Tongue (tissue), 1 donor: ENCODE measurements at regions not wholly inside any gene's neighbourhood (a gene's known extent, or its start where the extent isn't known, plus 50 kb on each side); places are given as distances from the start of the nearest gene placed in this dataset.
A peak's percentile ranks its signal among the peaks of the same experiment; 100 is the strongest.

Experiments
- DNase-seq: peaks from one replicate; pipeline ENCODE4 v3.0.0-alpha.2; 2015

DNA sequence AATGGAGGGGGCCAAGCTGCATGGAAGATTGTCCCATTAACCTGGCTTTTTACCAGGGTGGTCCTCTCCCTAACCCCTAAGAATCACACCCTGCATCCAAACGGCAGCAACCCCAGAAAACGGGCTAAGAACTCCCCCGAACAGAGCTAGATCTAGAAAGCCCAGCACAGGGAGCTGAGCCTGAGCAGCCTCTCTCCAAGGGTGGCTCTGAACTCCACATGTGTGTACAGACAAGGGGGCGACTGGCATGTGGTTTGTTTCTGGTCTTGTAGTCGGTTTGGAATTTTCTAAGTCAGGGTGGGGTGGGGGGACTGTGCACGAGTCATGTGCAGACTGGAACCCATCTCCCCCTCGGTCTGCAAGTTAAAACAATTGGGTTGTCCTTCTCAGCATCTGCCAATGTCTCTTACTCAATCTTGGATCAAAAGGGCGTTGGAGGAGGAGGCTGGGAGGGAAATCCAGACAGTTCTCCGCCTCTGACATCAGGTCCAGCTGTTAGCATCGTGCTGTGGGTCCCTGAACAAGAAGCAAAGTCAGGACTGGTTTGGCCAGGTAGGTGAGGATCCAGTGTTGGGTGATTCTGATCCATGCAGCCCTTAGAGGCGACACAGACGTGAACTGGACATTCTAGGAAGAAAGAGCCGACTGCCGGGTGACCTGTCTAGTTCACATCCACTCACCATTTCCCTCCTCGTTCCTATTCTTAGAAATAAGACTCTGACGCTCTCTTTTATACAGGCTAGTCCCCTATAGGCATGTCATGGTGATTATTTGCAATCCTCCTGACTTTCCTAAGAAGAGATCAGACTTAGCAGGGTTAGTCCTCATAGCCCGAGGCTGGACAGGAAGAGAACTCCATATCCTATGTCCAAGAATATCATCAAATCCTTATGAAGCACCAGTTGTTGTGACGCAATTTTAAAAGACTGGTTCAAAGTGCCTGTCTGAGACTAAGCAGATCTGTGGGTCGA, 381.8 kb downstream of the SOX9 start:
- peak; percentile 49 for DNase-seq

- no peak for DNase-seq
These were observed 382.7 kb downstream of the SOX9 start for GRCh38 chr17:72503556-72503955.

DNA sequence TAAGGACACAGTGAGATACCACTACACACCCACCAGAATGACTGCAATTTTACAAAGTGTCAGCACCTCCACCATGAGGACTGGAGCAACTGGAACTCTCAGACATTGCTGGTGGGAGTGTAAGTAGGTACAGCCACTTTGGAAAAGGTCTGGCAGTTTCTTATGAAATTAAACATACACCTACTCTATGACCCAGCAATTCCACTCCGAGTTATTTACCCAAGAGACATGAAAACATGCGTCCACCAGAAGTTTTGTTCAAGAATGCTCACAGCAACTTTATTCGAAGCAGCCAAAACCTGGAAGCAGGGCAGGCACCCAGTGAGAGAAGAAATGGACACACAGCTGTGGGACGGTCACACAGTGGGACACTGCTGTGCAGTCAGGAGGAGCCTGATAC, 384.0 kb downstream of the SOX9 start:
- DNase-seq: no peak

GRCh38 chr17:72506773-72507172, 386.0 kb downstream of the SOX9 start:
- no peak for DNase-seq

DNA sequence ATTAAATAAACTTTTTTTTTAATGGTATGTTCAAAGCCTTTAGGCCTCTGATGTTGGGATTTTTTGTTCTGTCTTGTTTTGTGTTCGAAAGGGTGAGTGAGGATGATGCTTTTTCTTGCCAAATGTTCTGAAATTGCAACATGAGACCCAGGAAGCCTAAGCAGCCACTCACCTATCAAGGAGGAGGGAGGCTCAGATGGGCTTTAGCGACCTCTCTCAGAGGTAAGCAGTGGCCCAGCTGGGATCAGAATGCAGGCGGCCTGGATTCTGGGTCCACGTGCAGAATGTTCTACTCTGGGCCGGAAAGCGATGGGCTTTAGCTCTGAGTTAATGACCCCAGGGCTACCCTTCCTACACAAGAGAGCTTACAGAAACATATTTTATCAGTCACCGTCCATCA, 386.6 kb downstream of the SOX9 start:
- DNase-seq: no peak

DNA sequence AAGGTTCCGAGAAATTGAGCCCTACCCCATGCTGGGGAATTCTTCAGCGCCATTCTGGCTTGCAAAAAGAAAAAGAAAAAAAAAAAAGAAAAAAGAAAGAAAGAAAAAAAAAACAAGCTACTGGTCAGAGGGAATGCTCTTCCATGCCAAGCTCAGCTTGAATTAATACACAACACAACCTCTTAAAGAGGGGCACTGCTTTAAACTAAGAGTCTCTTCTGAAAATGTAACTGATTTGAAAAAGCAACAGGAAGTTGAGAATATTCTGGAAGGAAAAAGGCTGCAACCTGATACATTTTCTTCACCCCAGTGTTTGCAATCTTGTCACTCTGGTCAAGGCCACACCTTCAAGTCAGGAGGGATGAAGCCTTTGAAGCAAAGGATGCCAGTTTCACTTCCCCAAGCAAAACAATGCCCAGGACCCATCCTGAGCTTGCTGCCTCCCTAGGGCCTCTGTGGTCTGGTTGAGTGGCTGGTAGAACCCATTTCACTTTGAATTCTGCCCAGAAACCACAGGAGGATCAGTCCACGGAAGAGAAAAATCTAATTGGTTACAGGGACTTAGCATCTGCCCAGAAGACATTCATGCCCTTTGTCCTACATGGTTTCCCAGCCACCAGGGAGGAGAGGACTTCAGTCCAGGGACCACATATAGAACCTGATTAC, 389.7 kb downstream of the SOX9 start:
- DNase-seq: no peak

DNA sequence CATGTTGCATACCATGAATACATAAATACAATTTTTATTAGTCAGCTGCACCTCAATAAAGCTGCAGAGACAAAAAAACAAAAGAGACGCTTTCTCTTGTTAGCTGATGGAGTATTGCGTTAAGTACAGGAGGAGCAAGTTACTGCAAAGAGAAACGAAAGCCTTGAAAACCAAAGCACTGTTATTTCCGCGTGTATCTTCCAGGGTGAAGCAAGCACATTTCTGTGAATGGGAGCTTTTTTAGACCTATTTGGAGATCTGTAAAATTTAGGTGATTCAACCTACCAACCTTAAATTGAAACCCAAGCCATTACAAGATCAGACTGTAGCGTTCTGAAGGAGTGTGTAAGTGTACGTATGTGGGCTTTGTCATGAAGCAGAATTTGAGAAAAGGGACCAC, 390.4 kb downstream of the SOX9 start:
- DNase-seq: no peak

DNA sequence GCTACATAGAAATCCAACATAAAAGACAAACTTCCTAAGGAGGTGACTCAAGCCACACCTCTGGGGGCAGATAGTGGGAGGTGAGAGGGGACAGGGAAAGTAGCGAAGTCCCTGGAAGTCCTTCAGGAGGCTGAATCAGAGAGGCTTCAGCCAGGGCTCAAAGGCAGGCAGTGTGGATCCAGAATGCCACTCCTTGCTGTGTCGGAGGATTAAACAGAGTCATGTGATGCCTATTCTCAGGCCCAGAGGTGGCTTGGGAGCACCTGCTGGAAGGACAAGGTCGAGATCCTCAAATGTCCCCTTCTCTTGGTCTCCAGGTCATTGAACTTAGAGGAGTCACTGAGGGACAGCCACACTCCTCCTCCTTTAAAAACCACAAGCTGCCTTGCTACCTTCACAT, 391.1 kb downstream of the SOX9 start:
- no peak for DNase-seq

DNA sequence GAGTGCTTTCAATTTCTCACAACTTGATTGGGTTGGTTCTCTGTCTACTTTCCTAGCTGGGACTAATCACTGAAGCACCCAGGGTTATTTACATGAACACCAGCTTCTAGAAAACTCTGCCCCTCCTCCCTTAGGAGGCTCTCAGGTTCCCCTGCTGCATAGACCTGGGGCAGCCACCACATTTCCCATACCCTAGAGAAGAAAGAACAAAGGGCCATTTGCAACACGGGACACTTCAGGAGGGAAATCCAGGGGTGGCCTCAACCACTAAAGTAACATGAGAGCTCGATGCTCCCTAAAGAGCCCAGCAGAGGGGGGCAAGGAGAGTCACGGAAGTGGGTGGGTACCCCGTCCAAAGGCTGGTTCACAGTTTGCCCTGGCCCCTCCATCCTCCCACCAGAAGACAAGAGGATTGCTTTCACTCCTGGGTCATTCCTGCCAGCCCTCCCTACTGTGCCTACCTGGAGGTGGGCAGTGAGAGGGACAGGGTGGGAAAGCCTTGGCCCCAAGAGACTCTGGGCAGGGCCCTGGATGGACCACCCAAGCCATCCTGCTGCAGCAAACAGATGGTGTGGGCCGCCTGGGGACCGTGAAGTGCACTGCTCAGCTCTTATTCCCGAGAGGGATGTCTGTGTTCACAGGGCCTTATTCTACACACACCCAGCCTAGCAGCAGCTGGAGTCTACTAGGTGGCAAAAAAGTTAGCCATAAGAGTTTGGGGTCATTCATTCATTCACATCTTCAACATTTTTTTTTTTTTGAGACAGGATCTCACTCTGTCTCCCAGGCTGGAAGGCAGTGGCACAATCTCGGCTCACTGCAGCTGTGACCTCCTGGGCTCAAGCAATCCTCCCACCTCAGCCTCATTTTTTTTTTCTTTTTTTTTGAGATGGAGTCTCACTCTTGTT, 392.1 kb downstream of the SOX9 start:
- no peak for DNase-seq

- DNase-seq: no peak
These were observed 393.6 kb downstream of the SOX9 start for GRCh38 chr17:72514321-72514861.

DNA sequence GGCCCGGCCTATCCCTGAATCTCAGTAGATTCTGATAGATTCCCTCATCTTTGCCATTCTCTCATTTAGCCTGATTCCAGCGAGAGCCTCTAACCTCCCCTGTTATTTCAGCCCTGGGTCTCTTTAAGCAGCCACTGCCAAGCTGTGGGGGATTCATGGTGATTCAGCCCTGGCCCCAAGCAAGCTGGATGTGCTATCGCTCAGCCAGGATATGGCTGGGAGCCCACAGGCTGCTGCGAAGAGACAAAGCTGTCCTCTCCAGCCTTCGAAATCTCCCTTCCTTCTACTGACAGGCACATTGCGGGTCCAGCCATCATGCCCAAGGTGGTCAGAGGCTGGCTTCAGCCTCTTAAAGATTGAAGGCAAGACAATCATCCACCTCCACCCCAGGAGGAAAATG, 394.1 kb downstream of the SOX9 start:
- DNase-seq: peak; percentile 51

- peak; percentile 45 for DNase-seq
These were observed 394.7 kb downstream of the SOX9 start for GRCh38 chr17:72515291-72516065.

GRCh38 chr17:72516772-72517399, 396.1 kb downstream of the SOX9 start:
- no peak for DNase-seq

GRCh38 chr17:72517413-72518158, 396.8 kb downstream of the SOX9 start:
- no peak for DNase-seq

DNA sequence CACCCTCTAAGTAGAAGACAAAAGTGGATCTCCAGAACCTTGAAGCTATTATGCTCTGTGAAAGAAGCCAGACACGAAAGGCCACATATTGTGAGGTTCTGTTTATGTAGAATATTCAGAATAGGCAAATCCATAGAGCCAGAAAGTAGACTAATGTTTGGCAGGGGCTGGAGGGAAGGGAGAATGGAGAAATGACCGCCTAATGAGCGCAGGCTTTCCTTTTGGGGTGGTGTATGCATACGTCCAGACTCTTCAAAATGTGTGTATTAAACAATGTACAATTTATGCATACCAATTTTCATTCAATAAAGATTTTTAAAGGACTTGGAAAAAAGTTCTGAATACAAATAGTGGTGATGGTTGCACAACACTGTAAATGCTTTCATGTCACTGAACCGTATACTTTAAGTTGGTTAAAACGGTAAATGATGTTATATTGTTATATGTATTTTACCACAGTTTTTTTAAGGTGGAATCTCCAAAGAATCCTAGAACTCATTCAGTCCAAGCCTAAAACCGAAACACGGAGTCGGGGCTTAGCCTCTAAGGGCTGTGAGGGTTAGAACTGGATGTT, 397.4 kb downstream of the SOX9 start:
- DNase-seq: peak; percentile 71

- DNase-seq: no peak
These were observed 398.2 kb downstream of the SOX9 start for GRCh38 chr17:72518753-72519597.

DNA sequence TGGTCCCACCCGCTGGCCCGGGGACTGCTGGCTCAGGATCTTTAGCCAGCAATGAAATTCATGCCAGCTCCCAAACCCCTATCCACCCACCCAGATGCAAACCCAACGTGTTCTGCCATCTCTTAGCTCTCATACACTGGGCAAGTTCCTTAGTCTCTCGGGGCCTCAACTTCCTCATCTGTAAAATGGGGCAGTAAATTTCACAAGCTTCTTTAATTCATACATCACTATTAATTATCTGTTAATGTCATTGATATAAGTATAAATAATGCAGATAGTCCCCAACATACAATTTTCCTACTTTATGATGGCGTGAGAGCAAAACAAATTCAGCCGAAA, 398.7 kb downstream of the SOX9 start:
- DNase-seq: no peak

- no peak for DNase-seq
These were observed 400.0 kb downstream of the SOX9 start for GRCh38 chr17:72520665-72521303.
